ENCODE measurements at regions not wholly inside any gene's neighbourhood (a gene's known extent, or its start where the extent isn't known, plus 50 kb on each side); places are given as distances from the start of the nearest gene placed in this dataset.

GRCh38 chr6:26305641-26305969 is 59.4 kb upstream of the BTN3A2 start:
- TF ChIP-seq CTCF (conservative IDR thresholded peaks at IDR 0.05), result no peak
- no peak for TF ChIP-seq EZH2 (IDR thresholded peaks at IDR 0.05; ENCODE audit: low read depth)
